NCI-H774 (cell line): ENCODE measurements at regions not wholly inside any gene's neighbourhood (a gene's known extent, or its start where the extent isn't known, plus 50 kb on each side); places are given as distances from the start of the nearest gene placed in this dataset.
"Not testable (repeated sequence)": the region's sequence is repeated elsewhere in the genome, so short reads cannot be mapped to it uniquely, and the experiment has no call there.

ENCODE experiments used
- DNase-seq: peaks from one replicate; lab custom pipeline; 2025; lab: John Stamatoyannopoulos, UW

- no peak for DNase-seq
Measured at GRCh38 chr5:117424559-117424958, 849.9 kb upstream of the SEMA6A start.

DNA sequence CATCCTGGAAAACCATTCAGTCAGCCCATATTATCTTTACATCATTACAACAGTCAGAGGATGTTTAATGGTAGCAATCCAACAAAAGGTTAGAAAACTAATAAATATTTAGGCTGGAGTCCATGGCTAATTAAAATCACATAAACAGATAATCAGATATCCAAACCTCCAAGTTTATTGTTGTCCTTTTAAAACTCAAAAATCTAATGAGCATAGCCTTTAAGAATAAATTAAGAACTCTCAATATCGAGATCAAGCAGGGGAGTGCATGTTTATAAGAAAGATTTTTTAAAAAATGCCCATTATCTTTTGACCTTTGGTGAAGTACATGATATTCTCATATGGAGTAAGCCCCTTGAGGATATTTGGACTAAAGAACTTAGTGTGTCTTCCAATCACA, 842.9 kb upstream of the SEMA6A start:
- DNase-seq: no peak

DNA sequence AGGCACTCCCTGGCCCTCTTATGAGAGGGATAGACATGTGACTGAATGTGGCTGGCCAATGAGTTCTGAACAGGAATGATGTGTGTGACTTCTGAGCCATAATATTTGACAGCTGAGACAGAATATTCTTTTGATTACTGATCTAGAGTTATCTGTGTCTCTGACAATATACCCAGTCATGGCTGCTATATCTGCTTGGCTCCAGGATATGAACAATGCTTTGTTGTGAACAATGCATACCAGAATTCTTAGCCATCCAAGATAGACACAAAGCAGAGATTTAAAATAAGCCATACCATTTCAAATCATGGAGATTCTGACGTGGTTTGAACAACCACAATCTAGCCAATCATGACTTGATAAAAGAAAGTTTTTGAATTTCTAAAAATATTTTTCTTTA, 840.3 kb upstream of the SEMA6A start:
- DNase-seq: no peak

DNA sequence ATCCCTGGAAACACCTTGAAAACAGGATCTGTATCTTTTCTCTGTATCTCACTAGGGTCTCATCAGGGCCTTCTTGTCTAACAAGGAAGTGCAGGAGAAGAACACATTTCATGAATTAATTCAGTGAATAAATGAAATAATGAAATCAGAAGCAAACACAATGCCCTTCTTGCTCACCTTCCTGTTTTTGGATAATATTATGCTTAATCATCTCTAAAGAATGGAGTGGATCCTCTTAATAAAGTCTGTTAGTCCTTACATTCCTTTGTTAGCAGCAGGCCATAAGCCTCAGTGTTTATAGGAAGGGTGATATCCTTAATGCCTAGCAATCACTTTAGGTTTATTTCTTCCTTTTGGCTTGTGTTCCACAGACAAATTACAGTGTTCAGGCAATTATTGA, 837.1 kb upstream of the SEMA6A start:
- DNase-seq: no peak

DNA sequence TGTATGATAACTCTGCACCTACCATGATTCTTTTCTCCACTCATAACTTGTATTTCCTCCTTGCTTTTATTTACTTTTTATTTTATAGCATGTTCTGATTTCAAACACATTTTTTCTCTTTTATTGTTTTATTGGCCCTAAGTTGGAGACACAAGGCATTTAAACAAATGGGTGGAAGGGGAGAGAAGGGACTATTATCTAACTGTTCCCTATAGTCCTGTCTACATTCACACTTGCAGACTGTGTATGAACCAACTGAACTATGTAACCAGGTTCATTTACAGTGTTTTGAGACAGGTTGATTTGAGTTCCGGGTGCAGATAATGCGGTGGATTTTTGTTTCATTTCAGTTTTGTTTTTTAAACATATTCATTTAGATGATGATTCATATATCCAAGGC, 830.6 kb upstream of the SEMA6A start:
- no peak for DNase-seq

DNA sequence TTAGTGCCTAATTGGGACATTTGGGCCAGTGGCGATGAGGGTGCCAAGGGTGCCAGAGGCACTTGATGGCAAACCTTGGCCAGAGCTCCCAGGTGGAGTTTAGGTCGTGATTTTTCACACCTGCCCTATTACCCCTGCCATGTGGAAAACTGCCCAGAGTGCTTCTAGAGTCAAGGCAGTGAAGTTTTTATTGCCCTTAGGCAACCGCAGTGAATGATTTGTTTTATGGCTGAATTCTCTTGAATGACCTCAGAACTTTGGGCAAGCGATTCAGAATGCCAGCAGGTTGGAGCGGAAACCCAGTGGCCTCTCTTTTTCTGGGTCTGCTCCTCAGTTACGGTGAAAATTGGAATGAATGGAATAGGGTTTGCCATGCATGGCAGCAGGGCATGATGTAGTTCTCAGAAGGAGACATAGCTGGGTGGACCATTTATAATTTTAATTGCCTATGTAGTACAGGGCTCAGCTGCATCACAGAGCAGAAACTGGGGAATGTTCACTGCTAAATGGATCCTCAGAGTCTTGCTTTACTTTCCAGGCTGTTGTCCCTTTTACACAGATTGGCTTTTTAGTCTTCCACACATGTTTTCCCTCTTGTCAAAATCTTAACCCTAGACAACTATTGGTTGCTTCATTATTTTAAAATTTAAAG, 820.0 kb upstream of the SEMA6A start:
- no peak for DNase-seq

DNA sequence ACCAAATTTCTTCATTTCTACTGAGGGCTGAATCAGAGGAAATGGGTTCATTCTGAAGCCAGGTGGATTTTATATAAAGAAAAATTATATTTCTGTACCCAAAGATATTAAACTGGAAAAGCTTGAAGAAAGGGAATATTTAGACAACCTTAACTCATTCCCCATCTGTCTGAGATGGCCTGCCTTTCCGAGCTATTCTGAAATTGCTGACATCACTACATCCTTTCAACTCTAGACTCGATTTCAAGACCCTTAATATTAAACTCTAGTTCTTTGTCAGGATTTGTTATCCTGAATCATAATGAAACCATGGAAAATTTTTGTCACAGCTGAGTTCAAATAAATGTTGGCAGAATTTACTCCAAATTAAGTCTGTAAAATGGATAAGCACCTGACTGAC, 818.5 kb upstream of the SEMA6A start:
- no peak for DNase-seq

DNA sequence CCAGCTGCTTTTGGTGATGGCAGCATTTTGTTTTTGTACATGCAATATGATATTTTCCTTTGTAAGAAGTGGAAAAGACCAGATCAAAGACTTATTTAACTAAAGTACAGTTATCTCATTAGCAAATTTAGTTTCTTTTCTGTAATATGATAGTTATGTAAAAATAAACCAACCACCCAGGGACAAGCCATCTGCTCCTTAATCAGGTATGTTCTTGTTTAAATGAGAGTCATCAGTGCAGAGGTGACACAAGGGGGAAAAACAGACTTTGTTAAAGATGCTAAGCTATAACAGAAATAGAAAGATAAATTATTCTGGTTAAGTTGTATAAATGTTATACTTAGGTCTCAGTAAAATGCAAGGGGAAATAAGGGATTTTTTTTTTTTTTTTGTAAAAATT, 805.7 kb upstream of the SEMA6A start:
- no peak for DNase-seq

DNA sequence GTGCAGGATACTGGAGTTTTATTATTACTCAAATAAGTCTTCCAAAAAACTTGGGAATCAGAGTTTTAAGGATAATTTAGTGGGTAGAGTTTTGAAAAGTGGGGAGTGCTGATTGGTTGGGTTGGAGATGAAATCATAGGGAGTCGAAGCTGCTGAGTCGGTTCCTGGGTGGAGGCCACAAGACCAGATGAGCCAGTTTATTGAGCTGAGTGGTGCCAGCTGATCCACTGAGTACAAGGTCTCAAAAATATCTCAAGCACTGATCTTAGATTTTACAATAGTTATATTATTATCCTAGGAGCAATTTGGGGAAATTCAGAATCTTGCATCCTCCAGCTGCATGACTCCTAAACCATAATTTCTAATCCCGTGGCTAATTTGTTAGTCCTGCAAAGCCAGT, 804.9 kb upstream of the SEMA6A start:
- DNase-seq: no peak

GRCh38 chr5:117376748-117377147, 802.1 kb upstream of the SEMA6A start:
- no peak for DNase-seq

DNA sequence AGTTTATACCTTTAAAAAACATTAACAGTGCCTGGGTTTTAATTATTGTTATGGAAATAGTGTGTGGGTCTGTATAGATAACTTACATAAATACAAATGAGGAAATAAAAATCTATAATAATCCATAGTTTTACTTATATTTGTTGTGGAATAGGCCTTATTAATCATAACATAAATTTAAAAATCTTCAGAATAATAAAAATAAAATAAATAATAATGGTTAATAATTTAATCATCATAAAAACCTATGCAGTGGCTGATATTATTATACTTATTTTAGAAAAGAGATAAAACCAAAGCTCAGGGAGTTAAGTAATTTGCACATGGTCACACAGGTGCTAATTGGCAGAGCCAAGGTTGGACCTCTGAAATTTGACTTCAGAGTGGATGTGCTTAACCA, 785.3 kb upstream of the SEMA6A start:
- DNase-seq: no peak

DNA sequence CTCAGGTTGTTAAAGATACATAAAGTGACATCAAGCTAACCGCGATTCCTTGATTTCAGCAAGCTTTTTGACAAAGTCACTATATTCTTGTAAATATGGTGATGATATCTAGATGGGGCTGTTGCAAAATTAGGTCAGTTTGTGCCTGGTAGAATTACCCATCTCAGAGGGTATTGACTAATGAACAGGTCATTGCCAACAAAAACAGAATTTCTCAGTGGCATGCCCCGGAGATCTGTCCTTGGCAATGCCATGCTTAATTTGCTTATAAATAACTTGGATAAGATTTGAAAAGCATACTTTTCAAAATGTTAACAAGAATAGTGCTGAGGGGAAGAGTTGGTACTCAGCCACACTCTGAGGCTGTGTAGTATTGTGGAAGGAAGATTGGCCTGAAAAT, 783.3 kb upstream of the SEMA6A start:
- DNase-seq: no peak

DNA sequence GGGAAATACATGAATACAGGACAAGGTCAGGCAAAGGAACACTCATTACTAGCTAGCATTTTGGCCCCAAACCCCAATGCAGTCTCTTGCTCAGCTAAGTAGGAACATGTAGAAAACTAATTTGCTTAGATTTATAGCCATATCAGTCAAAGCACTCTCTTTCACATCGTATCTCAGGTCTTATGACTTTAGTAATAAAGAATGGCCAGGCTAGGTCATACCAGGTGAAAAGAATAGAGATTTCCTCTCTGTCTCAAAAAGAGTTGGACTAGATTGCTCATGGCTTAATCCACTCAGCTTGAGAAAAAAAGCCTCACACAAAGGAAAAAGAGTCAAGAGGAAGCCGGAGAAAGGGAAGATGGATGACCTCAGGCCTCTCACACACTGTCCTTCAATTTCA, 772.7 kb upstream of the SEMA6A start:
- DNase-seq: no peak

GRCh38 chr5:117343726-117344125, 769.1 kb upstream of the SEMA6A start:
- DNase-seq: not testable (repeated sequence)

DNA sequence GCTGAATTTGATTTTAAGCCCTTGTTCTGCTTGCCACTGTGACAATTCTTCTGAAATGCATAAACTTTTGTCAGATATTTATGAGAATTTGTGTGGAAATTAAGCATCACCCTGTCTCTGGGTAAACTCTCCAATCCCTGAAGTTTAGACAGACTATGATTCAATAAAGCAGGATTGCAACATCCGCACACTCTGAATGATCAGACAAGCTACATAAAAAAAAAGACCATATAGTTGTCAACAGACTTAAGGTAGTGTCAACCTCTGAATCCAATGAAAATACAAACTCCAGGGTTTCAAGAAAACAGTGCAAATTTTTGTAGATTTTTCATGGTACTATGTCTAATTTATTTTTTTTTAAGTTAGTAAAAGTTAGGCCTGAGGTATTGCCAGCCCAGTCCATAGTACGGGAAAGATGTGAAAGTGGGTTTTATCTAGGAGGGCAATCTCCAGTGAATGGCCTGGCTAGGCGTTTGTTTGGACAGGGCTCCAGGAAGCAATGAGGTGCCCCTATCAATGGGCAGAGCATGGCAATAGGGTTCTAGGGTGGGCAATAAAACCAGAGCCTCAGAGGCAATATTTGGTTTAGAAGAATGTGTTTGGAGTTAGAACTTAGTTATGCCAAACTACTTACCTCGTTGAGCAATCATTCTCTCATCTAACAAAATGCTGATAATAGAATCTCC, 762.6 kb upstream of the SEMA6A start:
- DNase-seq: no peak

DNA sequence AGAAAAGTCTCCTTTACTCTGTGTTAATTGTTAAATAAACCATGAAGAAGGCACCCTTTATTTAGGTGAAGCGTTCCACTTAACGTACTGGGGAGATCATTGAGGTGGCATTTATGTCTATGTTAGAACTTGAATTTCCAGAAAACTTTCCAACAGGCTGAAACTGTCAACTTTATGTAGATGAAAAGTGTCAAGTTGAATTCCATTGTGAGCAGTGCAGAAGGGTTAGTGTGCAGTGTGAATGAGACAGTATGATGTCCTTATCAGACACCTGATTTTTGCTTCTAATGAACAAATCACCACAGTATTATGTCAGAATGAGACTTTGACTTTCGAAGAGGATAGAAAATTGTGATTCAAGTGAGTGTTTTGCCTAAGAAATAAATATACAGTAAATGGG, 761.6 kb upstream of the SEMA6A start:
- no peak for DNase-seq

DNA sequence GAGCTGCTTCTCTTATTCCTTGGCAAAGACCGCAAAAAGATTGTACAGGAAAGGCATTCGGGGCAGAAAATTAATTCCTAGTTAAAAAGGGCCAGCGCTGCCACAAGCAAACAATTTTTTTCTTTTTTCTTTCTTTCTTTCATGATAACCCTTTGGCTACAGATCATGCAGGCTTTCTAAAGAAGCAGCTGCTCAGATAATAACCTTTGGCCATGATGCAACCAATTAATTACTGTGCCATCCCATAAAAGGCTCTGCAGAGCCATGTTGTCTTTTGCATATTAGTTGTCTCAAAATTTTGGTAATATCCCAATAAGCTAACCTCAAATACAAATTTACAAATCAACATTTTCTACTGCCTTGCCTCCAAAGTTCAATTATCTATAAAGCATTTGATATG, 758.4 kb upstream of the SEMA6A start:
- DNase-seq: no peak

DNA sequence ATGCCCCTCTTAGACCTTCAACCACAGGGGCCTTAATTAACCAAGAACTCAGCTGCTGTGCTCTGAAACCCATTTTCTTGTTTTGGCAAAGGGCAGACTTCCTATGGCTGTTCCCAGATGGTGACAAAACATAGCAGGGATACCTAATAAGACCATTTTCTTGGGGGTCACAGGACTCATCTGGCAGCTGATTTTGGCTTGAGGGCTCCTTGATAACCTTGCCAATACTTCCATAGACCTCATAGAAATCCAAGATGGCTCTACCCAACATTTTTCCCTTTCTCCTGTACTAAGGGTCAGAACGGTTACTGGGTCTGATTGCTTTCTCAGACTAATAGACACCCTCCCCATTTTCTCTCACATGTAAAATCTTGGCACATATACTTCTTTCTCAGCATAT, 757.7 kb upstream of the SEMA6A start:
- no peak for DNase-seq

- DNase-seq: no peak
Measured at GRCh38 chr5:117327511-117327910, 752.9 kb upstream of the SEMA6A start.

GRCh38 chr5:117326997-117327396, 752.4 kb upstream of the SEMA6A start:
- DNase-seq: no peak

DNA sequence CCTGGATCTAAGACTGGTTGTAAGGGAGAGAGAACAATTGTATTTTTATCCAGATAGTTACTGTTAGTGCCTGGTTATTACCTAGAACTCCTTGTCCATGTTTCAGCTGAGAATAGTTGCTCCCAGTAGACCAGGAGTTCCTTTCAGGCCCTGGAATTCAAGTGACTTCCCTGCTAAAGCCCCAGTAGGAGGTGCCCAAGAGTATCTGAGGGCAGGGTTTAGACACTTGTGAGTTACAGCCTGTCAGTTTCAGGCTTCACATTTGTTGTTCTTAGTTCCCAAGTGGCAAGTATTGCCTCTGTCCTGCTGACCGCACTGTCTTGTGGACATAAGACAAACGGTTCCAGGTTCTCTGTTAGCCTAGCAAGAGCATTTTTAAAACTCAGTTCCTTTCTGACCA, 743.9 kb upstream of the SEMA6A start:
- no peak for DNase-seq

GRCh38 chr5:117315170-117315569, 740.5 kb upstream of the SEMA6A start:
- no peak for DNase-seq

DNA sequence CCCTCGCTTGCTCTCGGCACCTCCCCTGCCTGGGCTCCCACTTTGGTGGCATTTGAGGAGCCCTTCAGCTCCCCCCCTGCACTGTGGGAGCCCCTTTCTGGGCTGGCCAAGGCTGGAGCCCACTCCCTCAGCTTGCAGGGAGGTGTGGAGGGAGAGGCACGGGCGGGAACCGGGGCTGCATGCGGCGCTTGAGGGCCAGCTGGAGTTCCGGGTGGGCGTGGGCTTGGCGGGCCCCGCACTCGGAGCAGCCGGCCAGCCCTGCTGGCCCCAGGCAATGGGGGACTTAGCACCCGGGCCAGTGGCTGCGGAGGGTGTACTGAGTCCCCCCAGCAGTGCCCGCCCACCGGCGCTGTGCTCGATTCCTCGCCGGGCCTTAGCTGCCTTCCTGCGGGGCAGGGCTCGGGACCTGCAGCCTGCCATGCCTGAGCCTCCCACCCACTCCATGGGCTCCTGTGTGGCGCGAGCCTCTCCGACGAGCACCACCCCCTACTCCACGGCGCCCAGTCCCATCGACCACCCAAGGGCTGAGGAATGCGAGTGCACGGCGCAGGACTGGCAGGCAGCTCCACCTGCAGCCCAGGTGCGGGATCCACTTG, 730.0 kb upstream of the SEMA6A start:
- DNase-seq: not testable (repeated sequence)

DNA sequence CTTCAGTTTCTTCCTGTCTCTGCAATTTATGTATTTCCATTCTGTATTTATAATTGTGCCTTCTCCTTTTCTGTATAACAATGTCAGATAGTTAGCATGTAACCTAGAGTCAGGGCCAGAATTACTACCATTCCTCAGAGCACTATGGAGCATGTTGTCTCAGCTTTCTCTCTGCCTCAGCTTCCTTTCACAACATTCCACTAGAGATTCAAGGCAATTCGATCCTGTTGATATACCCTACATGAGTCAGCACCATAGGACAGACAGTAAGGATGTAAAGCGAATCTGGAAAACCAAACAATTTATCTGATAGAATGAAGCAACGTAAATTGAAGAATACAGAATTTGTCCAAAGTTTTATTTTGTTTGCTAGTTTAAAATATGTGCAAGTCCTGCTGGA, 728.3 kb upstream of the SEMA6A start:
- no peak for DNase-seq
